Stimulated activated CD4-positive, alpha-beta T cell treated with anti-CD3 and anti-CD28 coated beads, Interleukin-12 subunit alpha, Interleukin-12 subunit beta, amount 100 ng/mL, for 48 hours (primary cell): ENCODE measurements at regions not wholly inside any gene's neighbourhood (a gene's known extent, or its start where the extent isn't known, plus 50 kb on each side); places are given as distances from the start of the nearest gene placed in this dataset.

Experiments used
- DNase-seq, 3 donors: peaks; one replicate each; pipeline ENCODE4 v3.0.0-alpha.2; 2020; ENCODE audit warnings: low read depth in 2 of 3, low spot score in 1 of 3

DNA sequence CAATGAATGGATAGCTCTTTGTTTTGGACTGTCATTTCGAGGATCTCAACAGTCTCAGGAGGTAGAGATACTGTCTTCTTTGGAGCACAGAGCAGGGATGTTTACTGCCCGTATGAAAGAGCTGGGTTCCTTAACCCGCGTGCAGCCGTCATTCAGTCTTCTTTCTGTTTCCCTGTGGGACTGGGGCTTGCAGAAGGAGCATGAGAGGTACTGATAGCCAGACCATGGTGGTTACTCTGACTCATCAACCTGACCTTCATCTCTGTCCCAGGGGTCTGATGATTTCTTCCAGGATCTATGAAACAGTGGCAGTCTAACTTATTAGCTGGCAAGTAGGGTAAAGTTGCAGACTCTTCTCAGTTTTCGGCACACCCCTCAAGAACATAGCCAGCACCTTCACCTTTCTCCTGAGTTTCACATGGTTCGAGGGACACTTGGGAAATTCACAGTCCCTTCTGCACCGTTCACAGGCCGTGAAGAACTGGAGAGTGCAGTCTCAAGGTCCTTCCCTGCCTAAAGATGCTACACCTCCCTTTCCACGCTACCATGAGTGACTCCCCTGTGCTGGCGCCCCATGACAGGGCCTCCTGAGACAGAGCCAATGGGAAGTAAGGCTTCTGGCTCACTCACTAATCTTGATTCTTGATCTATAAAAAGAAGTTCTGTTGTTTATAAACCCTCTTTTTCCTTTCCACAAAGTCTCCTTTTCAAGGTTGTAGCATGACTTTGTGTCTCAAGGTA is 226.2 kb downstream of the MC4R start:
- DNase-seq, result no peak

DNA sequence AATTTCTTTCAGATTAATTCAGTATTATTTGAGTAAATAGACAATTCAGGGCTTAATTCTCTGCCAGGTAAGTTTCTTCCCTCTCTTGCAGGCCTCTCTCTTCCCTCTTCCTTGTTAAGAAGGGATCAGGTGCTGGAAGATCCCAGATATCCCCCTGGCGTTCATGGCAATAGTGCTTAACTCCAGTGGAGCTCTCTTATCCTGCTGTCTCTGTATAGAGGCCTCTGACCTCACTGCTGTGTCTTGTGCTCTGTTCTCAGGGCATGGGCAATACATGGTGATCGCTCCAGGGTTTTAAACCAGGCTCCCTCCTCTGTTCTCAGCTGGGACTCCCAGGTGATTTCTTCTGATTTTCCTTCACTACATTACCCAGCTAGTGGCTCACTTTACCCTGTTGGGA is 226.8 kb downstream of the MC4R start:
- DNase-seq, result no peak

DNA sequence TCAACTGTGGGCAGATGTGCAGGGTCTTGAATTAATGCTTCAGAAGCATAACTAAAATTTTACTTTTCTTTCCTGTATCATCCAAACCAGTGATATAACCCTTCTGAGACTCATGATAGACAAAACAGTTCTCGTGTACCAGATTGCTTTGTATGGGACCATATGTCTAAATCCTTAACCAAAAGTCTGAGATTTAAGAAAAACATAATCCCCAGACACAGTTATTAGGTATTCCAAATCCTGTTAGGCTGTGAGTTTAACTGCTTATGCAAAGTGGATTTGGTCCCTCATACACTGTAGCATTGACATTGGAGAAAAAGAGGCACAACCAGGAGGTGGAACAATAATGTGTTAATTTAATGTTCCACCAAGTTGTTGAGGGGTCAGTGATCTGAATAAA is 235.0 kb downstream of the PMAIP1 start:
- DNase-seq, result no peak

DNA sequence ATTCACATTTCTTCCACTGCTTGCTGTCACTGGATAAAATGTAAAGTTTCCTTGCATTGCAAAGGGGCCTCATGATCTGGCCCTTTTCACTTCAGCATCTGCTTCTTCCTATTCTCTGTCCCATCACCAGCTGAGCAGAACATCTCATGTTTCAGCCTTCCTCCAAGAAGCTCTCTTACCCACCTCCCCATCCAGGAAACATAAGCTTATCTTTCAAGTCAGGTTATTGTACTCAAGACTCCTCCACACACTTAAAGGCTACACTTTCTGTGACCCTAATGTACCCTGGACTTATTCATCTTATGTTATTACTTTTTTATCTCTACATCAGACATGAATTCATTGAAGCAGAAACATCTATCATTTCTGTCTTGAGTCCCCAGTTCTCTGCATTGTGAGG is 230.5 kb downstream of the PMAIP1 start:
- no peak for DNase-seq

DNA sequence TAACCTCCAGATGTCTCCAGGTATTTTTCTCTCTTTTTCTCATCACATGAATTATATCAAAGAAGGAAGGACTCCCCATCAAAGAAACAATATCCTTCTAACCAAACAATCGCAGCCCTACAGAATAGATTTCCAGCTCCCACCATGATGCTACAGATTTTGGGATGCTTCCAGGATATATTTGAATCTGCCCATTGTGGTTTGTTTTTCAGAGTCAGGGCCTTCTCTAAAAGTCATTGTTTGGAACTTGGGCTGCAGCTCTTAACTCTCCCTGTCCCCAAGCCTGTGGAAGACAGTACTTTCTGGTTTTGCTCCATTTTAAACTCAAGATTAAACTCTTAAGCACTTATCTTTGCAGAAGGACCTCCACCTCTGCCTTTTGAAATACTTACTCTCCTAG is 223.2 kb downstream of the PMAIP1 start:
- DNase-seq, result no peak

DNA sequence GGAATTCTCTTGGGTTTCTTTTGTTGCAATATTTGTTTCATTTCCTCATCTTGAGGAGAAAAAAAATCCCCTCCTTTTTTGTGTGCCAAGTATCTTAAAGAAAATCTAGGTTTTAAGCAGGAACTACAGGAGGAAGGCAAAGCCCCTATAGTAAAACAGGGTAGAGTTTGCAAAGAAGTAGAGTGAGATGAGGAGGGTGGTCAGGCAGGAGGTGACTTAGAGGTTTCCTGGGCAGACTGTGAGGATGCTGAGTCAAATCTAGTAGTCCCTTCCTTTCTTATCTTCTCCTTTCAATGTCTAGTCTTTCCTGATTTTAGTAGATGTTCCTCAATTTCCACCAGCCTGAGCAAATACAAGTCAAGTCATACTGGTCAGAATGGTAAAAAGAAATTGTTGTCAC is 222.5 kb downstream of the PMAIP1 start:
- DNase-seq, result no peak

DNA sequence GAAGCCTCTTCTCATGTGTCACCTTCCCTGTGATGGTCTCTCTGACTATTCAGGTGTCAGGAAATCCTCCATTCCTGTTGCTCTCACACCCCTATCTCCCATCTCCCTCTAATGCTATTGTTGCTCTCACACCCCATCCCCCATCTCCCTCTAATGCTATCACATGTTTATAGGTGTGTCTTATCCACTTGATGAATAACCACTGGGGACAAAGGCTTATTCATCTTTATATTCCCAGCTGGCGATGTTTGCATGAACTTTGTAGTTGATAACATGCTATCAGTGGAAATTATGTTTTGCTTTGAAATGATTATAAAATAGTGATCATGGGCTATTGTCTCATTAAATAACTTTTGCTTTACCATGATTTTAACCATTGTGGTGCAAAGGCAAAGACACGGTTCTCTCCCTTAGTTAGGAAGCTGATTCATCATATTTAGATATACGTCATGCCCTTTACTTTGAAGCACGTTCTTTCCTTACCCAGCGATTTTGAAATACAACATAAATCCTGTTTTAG is 220.5 kb downstream of the PMAIP1 start:
- no peak for DNase-seq

DNA sequence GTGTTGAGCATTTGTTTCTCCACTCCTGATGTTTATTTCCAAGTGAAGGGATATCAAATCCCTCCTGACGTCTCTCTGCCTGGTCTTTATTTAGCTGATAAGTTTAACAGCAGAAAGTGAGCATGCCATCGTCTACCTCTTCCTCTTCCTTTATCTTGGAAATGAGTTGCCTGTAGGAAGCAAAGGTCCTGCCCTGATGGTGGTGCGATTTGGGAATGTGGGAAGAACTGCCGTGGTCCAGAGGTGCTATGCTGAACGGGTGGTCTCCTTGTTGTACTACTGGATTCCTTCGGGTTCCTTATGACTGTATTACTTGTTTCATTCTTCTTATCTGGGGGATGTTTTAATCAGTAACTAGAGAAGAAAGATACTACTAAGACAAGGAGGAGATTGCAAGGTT is 217.5 kb downstream of the PMAIP1 start:
- no peak for DNase-seq

DNA sequence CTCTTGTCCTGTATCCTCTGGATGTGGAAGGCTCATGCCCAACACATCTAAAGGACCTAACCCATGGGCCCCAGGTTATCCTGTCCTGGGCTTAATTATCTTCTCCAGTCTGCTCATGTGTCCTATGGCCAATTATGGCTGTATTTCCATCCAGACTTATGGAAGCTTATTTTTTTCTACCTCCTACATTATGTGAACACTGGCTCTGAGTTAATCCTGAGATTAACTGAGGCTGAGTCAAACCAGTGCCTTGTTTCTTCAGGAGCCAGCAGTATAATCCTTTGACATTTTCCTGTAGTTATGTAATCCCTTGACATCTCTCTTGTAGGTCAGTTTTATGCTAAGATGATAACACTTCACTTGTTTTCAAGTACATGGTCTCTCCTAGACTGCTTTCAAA is 213.6 kb downstream of the PMAIP1 start:
- DNase-seq, result no peak

DNA sequence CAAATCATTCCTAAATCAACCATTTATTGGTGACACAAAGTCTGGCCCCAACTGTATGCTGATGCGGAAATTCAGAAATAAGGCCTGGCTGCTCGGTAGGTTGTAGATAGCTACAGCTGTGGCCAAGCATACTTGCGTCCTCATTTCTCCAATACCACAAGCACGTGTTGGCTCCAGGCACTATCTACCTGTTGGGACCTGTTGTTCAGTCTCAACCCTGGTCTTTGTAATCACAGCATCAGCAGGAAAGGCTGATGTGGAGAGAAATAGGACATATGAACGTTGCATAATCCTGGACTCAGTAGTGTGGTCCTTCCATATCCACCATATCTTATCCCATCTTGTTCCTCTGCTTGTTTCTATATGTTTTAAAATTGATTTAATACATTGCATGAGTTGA is 212.6 kb downstream of the PMAIP1 start:
- no peak for DNase-seq

DNA sequence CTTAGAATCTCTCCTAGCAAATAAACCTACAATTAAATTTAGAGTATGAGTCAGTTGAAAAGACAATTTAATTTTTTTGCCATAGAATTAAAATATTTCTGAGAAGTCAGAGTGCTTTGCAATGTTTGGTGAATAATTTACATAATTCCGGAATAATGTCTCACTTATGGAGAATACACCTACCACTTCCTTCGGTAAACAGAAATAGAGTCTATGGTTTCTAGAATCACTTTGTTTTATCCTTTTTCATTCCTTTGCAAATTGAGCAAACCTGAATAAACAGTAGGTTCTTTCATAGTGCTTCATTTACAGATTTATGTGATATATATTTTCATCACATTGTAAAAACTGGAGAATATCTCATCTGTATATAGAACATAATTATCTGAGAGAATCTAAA is 211.7 kb downstream of the PMAIP1 start:
- DNase-seq, result no peak

DNA sequence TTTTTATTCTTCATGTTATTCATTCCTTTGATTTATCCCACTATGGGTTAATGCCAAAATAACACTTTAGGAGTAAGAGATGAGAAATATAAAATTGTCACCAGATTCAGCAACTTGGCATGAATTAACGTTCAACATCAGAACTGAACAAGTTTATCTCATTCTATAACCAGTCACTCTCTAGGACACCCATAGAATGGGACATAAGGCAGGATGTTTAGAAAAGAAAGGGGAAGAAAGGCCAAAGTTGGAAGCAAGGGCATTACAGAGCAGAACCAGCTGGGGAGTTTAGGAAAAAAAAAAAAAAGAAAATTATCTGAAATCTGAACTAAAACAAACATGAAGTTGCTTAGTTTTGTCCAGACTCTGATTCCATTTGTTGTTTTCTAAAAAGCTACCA is 211.0 kb downstream of the PMAIP1 start:
- no peak for DNase-seq

DNA sequence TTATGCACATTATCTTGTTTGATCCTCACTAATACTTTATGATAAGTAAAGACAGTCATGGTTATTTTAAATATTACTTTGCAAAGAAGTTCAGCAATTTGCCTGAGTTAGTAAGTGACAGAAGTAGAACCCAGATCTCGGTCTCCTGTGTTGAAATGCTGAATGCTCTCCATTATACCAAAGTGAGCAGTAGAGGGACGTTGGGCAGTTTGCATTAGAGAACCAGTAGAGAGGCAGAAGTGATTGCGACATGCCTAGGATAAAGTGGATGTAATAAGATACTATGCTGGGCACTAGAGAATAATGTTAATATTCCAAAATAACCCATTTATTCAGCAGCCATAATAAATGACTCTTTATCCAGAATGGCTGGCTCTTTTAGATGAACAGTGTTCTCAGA is 201.0 kb downstream of the PMAIP1 start:
- DNase-seq, result no peak

DNA sequence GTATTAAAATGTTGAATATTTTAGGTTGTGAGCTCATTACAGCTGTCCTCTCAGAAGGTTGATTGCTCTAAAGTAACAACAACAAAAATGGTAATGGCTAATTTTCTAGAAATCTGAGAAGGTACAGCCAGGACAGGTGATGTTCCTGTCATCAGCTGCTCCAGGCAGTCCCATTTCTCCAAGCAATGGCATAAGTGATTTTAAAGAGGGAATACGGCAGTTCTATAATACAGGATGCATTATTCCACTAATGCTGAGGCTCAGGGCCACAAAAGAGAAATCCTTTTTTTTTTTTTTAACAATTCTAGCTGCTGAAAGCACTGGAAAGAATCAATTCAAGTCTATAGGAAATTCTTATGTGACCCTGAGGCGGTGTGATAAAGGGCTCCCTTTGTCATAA is 199.9 kb downstream of the PMAIP1 start:
- no peak for DNase-seq

DNA sequence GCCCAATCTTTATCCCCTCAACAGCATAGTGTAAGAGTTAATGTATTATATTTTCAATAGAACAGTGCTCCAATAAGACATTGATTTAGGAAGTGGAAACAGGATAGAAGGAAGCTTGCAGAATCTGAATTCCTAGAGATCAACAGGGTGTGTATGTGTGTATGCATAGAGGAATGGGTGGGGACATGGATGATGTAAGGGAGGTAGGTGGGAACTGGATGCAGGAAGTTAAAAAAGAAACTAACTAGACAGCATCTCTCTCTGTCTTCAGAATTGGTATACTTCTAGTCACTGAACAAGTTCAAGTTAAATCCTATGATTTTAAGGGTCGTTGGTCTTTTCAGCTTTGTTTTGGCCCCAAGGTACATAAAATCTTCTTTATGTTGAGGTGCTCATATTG is 196.6 kb downstream of the PMAIP1 start:
- no peak for DNase-seq

DNA sequence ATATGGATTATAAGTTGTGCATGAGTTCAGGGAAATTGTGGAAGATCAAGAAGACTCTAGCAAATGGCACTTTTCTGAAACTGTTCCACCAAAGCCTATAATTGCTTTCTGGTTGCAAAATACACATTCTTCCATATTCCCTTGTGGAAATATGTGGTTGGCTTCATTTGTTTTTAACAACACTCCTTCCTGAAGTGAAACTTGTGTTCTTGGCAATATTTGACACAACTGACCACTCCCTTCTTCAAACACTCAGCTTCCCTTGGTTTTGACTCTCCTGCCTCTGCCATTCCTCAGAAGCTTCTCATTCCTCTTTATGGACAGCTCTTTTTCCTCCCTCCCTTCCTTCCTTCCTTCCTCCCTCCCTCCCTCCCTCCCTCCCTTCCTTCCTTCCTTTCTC is 192.3 kb downstream of the PMAIP1 start:
- no peak for DNase-seq

DNA sequence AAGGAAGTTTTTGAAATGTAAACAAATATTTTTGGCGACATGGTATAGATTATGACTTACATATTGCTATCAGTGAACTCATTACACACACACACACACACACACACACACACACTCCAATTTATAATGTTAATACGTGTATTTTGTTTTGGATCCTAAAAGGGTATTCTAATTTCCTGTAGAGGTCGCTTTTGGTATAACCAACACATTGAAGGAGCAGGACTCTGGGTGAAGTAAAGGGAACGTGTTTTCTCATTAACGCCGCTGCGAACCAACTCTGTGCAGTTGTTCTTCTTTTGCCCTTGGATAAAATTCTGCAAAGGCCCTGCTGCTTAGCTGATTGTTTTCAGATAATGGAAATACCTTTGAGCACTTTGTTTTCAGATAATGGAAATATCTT is 190.4 kb downstream of the PMAIP1 start:
- DNase-seq, result no peak

DNA sequence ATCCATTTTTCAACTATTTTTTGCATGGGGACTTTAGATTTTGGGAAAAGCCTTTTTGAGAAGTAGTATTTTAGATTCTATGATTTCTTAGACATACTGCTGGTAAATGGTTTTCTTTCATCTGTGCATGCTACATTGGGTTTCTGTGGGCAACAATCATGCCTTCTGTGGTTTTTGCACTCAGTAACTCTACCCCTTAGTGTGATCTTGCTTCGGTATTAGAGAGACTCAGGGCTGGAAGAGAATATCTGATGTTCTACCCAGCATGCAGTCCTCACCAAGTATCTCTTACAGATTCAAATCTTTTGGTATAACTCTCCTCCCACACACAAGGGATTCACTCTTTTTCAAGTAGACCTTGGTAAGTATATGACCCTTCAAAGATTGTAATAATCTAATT is 183.0 kb downstream of the PMAIP1 start:
- no peak for DNase-seq

DNA sequence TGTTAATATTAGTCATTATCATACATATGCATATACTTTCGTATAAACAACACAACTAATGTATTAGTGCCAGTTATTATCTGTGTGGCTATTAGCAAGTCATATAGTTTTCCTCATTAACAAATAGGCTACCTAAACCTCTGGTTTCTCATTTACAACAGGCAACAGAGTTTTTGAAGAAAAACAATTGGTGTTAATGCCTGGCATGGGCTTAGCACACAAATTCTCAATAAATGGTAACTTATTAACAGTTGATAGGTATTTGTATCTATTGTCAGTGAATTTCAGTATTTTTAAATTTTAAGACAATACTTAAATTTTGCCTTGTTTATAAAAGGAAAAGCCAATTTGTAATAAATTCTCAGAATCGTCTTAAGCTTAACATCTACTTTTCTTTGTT is 182.5 kb downstream of the PMAIP1 start:
- DNase-seq, result no peak

DNA sequence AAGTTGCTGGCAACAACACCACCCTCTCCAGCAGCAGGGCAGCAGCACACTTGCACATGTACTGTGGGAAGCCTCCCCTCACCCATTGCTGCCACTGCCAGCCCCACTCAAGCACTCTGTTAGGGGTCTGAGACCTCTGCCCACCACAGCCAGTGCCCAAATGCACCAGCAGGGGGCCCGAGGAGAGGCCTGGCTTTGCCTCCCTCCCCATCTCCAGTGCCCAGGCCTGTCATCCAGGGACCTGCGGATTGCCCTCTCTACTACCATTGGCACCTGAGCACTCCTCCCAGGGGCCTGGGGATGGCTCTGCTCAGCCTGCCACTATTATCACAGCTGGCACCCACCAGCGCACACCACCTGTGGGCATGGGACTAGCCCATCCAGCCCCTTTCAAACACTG is 175.7 kb downstream of the PMAIP1 start:
- no peak for DNase-seq

DNA sequence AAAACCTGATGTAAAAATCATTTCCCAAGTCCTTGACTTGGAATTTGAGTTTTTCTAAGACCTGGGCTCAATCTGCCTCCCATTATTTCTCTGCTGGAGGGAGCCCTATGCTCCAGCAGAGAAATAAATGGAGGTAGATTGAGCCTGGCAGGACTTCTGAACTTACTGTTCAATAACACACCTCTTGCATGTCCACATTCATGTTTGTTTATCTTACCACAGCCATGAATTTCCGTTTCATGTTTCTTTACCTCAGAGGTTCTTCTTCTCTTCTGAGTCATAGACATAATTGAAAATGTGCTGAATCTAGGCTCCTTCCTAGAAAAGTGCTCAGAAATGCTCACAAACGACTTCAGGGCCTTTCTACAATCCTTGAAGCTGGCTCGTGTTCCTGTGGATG is 170.8 kb downstream of the PMAIP1 start:
- no peak for DNase-seq

DNA sequence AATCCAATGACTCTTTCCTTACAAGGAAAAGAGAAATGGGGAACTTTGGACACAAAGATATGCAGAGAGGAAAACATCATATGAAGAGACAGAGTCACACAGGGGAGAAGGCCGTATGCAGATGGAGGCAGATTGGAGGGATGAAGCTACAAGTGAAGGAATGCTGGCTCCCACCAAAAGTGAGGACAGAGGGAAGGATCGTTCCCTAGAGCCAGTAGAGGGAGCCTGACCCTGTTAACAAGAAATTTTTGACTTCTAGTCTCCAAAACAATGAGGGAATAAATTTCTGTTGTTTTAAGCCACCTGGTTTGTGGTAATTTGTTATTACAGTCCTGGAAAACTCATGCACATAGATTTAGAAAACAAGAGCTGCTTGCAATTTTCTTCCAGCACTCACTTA is 169.3 kb downstream of the PMAIP1 start:
- DNase-seq, result no peak

DNA sequence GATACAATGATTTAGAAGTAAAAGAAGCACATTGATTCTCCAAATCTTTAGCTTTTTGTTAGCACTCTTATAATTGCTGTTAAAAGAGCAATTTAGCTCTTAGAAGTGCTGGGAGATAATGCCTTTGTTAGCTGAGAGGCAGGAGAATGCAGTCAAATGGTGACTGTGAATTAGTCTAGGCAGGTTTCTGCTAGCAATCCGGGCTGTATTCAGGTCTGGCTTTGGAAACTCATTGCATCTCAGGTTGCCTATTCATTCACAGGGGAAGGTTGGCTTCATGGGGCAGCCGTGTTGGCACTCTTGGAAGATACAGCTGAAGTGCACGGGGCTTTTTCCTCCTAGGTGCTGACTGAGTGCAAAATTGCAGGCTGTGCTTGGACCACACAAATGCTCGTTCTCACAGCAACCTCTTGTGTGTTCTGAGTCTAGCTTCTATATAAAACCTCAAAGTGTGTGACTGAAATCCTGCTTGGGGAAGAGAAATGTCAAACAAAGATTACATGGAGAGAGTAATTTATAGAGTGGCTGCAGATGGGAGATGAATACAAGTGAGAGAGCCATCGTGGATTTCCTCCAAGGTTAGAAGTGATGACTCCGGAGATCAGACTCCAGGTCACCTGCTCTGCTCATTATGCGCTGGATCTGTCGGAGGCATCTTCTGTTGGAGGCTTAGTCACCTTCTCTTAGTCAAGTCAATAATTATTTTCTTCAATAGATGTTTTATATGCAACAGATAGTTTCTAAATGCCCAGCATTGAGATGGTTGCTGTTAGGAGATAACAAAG is 167.8 kb downstream of the PMAIP1 start:
- DNase-seq, result no peak
